GM18519 (cell line): ENCODE measurements at regions not wholly inside any gene's neighbourhood (a gene's known extent, or its start where the extent isn't known, plus 50 kb on each side); places are given as distances from the start of the nearest gene placed in this dataset.
"Not testable (repeated sequence)": the region's sequence is repeated elsewhere in the genome, so short reads cannot be mapped to it uniquely, and the experiment has no call there.

Experiments
- ATAC-seq: cut with Tn5 transposase; IDR thresholded peaks from one replicate; pipeline ENCODE4 v1.9.1; 2021; ENCODE audit warnings: mild to moderate bottlenecking, moderate library complexity; ENCODE audit not compliant: unreplicated experiment, low FRiP score

GRCh38 chr10:123221418-123221817 is 67.2 kb downstream of the BUB3 start:
- no peak for ATAC-seq

DNA sequence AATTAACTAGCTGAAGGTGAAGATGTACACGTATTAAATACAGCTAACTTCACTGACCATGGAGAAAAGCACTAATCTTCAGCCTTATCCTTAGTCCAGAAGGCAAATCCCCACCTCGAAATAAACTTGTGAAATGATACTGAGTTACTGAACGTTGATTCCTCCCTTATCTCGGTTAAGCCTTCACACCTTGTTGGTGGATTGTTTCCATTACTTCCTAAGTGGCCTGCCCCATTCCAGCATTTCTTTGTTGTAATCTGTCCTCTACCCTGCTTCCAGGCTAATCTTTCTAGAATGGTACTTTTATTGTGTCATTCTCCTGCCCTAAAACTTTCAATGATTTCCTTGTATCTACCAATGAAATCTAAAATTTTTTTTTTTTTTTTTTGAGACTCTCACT is 68.6 kb downstream of the BUB3 start:
- ATAC-seq = no peak

- no peak for ATAC-seq
Measured at GRCh38 chr10:123227706-123228105, 73.5 kb downstream of the BUB3 start.

GRCh38 chr10:123229927-123230630 is 75.9 kb downstream of the BUB3 start:
- no peak for ATAC-seq

- ATAC-seq = not testable (repeated sequence)
Measured at GRCh38 chr10:123232879-123233278, 78.7 kb downstream of the BUB3 start.

DNA sequence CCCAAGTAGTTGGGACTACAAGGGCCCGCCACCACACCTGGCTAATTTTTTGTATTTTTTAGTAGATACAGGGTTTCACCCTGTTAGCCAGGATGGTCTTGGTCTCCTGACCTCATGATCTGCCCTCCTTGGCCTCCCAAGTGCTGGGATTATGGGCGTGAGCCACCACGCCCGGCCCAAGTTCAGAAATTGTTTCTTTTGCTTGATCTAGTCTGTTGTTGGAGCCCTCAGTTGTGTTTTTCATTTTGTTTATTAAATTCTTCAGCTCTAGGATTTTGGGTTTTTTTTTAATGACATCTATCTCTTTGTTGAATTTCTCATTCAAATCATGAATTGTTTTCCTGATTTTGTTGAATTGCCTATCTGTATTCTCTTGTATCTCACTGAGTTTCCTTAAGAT is 80.8 kb downstream of the BUB3 start:
- ATAC-seq = not testable (repeated sequence)

GRCh38 chr10:123236126-123236525 is 81.9 kb downstream of the BUB3 start:
- ATAC-seq = no peak

- ATAC-seq = no peak
Measured at GRCh38 chr10:123240250-123240649, 86.0 kb downstream of the BUB3 start.

DNA sequence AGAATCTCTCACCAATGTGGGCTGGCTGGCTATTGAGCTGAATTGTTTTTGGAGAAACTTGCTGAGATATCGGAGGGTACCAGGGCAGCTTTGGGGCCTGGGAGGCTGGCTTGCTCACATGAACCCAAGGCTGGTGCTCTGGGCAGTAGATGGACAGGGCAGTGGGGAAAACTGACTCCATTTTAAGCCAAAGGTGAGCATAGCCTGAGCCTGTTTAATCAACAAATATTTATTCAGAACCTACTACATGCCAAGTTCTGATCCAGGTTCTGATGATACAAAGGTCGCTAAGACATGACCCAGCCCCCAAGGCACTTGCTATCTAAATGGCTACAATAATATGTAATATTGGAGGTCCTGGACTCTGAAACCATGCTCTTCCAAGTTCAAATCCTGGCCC is 86.6 kb downstream of the BUB3 start:
- no peak for ATAC-seq

GRCh38 chr10:123241391-123242141 is 87.4 kb downstream of the BUB3 start:
- ATAC-seq = peak; percentile 59

GRCh38 chr10:123244747-123245146 is 90.5 kb downstream of the BUB3 start:
- ATAC-seq = no peak

GRCh38 chr10:123245264-123245663 is 91.1 kb downstream of the BUB3 start:
- no peak for ATAC-seq

- ATAC-seq = no peak
Measured at GRCh38 chr10:123249894-123250293, 95.7 kb downstream of the BUB3 start.

DNA sequence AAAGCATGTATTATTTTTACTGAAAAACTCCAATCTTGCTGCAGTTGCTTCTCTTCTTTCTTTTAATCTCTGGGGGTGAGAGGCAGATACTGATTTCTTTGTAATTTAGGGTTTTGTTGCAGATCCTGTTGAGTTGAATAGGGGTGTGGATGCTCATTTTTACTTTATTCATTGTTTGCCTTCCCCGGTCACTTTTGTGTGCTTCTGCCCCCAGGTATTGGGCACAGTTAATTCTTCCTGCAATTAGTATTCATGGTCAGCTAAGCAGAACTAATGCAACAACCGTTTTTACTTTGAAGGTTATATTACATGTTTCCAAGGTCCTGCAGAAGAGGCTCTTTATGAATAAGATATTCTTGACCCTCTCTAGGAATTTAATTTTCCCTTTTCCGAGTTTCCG is 96.4 kb downstream of the BUB3 start:
- ATAC-seq = no peak

DNA sequence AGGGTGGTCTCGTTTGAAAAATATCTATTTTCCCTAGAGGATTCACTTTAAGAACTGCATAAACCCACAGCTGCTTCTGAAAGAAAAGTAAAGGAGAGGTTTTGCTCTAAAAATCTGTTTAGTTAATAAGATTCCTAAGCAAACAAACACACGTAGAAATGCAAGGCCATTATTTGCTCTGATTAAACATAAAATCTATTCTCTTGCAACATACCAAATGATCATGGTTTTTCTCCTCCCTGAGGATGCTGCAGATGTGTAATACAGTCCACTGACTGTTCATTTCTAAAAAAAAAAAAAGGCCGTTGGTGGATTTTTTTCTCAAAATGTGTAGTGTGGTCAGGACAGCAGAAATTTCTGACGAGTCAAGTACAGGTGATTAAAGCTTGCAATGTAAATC is 98.6 kb downstream of the BUB3 start:
- ATAC-seq = no peak

- not testable (repeated sequence) for ATAC-seq
Measured at GRCh38 chr10:123254343-123254742, 100.1 kb downstream of the BUB3 start.

DNA sequence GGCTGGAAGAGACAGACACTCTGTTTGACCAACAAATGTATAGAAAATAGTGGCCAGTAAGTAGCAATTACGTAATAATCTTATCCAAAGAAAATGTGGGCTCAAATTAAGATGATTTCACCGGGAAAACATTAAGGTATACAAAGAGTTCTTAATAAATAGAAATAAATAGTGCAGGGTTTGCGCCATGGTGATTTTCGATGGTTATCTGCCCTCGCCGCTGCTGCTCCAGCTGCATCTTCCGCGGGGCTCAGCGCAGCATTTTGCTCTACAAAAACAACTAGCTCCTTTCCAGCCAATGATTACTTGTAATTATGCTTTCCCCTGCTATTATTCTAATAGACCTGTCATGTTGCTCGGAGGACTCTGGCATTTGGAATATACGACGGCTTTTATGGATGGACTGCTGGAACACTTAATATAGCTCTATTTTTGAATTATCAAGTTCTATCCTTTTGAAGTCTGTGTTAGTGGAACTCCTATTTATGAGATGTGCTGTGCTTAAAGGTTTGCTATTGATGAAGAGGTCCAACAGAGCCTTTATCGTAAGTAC is 103.8 kb downstream of the BUB3 start:
- no peak for ATAC-seq

- no peak for ATAC-seq
Measured at GRCh38 chr10:123259081-123259480, 104.9 kb downstream of the BUB3 start.

DNA sequence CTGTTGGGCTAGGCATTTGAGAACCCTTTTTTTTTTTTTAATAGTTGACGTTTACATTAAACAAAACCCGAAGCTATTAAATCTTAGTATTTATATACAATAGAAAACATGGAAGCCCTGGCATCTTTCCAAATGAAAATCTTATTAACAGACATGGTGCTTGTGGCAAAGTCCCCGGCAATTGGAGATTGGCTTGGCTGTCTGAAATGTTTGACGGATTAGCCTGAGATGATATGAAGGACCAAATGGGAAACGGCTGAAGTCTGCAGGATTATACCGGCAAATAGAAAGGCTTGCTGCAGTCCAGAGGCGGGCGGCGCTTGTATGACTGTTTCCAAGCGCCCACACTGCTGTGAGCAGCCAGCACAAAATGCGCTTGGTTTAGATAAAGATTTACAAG is 105.6 kb downstream of the BUB3 start:
- ATAC-seq = no peak

GRCh38 chr10:123262456-123262855 is 108.3 kb downstream of the BUB3 start:
- no peak for ATAC-seq

GRCh38 chr10:123266971-123267370 is 112.8 kb downstream of the BUB3 start:
- no peak for ATAC-seq
